SU-DHL-6 (cell line): ENCODE measurements at regions not wholly inside any gene's neighbourhood (a gene's known extent, or its start where the extent isn't known, plus 50 kb on each side); places are given as distances from the start of the nearest gene placed in this dataset.

Source experiments
- H2AFZ ChIP-seq: fragments of 200-600 bp; sonication (generic); 2 replicates; pipeline ENCODE4 v1.6.1; 2014; ENCODE audit warnings: low read depth, mild to moderate bottlenecking, moderate library complexity, mixed read lengths, antibody characterized with exemption, low read length; ENCODE audit not compliant: severe bottlenecking
- H3F3A ChIP-seq: fragments of 200-600 bp; shearing (Covaris generic); 2 replicates; pipeline ENCODE4 v1.6.0; 2016; ENCODE audit warnings: antibody characterized with exemption, mild to moderate bottlenecking; ENCODE audit not compliant: insufficient read depth
- H3K27ac ChIP-seq: fragments of 200-600 bp; sonication (generic); 2 replicates; pipeline ENCODE4 v1.5.1; 2016; ENCODE audit warnings: low read depth, mild to moderate bottlenecking, low read length, moderate library complexity, mixed read lengths
- H3K27me3 ChIP-seq: fragments of 200-600 bp; sonication (generic), shearing (Covaris generic); 2 replicates; pipeline ENCODE4 v1.6.0; 2014; ENCODE audit warnings: mild to moderate bottlenecking, low read length
- H3K36me3 ChIP-seq: fragments of 200-600 bp; sonication (generic); 2 replicates; pipeline ENCODE4 v1.6.1; 2014; ENCODE audit warnings: mild to moderate bottlenecking, low read length, mixed read lengths
- H3K4me2 ChIP-seq: fragments of 300-600, 200-600 bp; shearing (Covaris generic), sonication (generic); 2 replicates; pipeline ENCODE4 v1.6.0; 2014; ENCODE audit warnings: low read length, low read depth, mild to moderate bottlenecking; ENCODE audit not compliant: poor library complexity, severe bottlenecking
- H3K4me3 ChIP-seq: fragments of 200-600 bp; sonication (generic); 2 replicates; pipeline ENCODE4 v1.5.1; 2014; ENCODE audit warnings: antibody characterized with exemption, low read length, mild to moderate bottlenecking, mixed read lengths; ENCODE audit not compliant: insufficient read depth, poor library complexity, severe bottlenecking
- H3K79me2 ChIP-seq: fragments of 200-600 bp; sonication (generic); 2 replicates; pipeline ENCODE4 v1.6.1; 2014; ENCODE audit warnings: mild to moderate bottlenecking, low read length, moderate library complexity; ENCODE audit not compliant: insufficient read depth
- H3K9ac ChIP-seq: fragments of 200-600 bp; sonication (generic); 2 replicates; pipeline ENCODE4 v1.7.0; 2014; ENCODE audit warnings: mild to moderate bottlenecking, low read length
- H3K9me2 ChIP-seq: fragments of 200-600 bp; sonication (generic); replicated peaks from 2 replicates; pipeline ENCODE4 v1.6.1; 2014; ENCODE audit warnings: low read length; ENCODE audit not compliant: insufficient read depth
- H3K9me3 ChIP-seq: fragments of 200-600 bp; sonication (generic); 2 replicates; pipeline ENCODE4 v1.6.1; 2014; ENCODE audit warnings: low read length, mixed read lengths; ENCODE audit not compliant: insufficient read depth
- H4K20me1 ChIP-seq: fragments of 200-600 bp; sonication (generic); 2 replicates; pipeline ENCODE4 v1.6.1; 2014; ENCODE audit warnings: low read depth, mild to moderate bottlenecking, antibody characterized with exemption, low read length, moderate library complexity, mixed read lengths
- EZH2phosphoT487 ChIP-seq: fragments of 200-600 bp; sonication (generic), shearing (Covaris generic); conservative IDR thresholded peaks from 2 replicates; pipeline ENCODE4 v1.6.1; 2018; ENCODE audit warnings: mild to moderate bottlenecking, antibody characterized with exemption, low read length, moderate library complexity, mixed read lengths
- TF ChIP-seq, protein P1 (sequence below): fragments of 200-600 bp; sonication (generic); IDR thresholded peaks from one replicate; pipeline ENCODE4 v1.5.1; 2017; ENCODE audit warnings: antibody characterized with exemption, mild to moderate bottlenecking, low read length, moderate library complexity; ENCODE audit not compliant: insufficient read depth, poor library complexity, severe bottlenecking

DNA sequence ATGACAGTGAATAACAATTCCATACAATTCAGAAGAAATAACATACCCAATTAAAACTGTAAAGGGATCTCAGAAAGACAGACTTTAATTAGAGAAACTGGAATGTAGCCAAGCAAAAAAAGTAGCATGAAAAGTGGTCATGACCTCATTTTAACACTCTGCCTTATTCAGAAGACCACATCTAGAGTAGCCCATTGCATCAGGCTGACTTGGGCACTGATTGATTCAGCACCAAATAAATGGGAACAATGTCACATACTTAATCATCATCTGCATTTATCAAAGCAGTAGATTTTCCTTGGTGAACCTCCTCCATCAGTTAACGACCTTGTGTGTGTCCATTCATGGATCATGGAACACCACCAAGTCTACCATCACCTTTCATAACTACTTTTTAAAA, 992.1 kb downstream of the NR2F1-AS1 start:
- TF ChIP-seq, protein P1, sequence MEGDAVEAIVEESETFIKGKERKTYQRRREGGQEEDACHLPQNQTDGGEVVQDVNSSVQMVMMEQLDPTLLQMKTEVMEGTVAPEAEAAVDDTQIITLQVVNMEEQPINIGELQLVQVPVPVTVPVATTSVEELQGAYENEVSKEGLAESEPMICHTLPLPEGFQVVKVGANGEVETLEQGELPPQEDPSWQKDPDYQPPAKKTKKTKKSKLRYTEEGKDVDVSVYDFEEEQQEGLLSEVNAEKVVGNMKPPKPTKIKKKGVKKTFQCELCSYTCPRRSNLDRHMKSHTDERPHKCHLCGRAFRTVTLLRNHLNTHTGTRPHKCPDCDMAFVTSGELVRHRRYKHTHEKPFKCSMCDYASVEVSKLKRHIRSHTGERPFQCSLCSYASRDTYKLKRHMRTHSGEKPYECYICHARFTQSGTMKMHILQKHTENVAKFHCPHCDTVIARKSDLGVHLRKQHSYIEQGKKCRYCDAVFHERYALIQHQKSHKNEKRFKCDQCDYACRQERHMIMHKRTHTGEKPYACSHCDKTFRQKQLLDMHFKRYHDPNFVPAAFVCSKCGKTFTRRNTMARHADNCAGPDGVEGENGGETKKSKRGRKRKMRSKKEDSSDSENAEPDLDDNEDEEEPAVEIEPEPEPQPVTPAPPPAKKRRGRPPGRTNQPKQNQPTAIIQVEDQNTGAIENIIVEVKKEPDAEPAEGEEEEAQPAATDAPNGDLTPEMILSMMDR = no peak
- TF ChIP-seq EZH2phosphoT487 = no peak
- Histone ChIP-seq H4K20me1 (no peaks in the 10 kb centered on the region), H3K9me3 (no peaks in the 10 kb centered on the region), H3K4me2 (no peak overlapping the region), H3K9ac (no peak overlapping the region), H3K27me3 (no peaks in the 10 kb centered on the region), H2AFZ (no peak overlapping the region), H3K27ac (no peak overlapping the region), H3K36me3 (no peaks in the 10 kb centered on the region), H3F3A (no peaks in the 10 kb centered on the region), H3K79me2 (no peaks in the 10 kb centered on the region), H3K4me3 (no peak overlapping the region), H3K9me2 (no peaks in the 10 kb centered on the region)

DNA sequence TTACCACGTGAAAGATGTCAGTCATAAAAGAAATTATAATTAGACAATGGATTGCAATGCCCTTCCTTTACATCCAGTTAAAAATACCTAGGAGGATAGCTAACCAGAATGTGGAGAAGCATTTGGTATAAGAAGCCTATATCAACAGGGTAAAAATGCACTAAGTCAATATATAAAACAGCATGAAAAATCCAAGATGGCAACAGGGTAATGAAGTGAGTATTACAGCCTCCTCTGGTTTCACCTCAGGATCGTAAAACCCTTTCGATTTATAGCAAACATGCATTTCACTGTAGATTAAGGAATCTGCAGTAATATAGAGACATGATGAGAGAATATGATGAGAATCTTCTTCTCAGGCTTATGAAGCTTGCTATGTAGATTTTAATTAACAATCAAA, 999.3 kb downstream of the NR2F1-AS1 start:
- Histone ChIP-seq H2AFZ (no peak overlapping the region), H3K27ac (no peak overlapping the region), H3F3A (no peaks in the 10 kb centered on the region), H3K9me2 (no peaks in the 10 kb centered on the region), H3K36me3 (no peaks in the 10 kb centered on the region), H4K20me1 (no peaks in the 10 kb centered on the region), H3K9ac (no peak overlapping the region), H3K79me2 (no peaks in the 10 kb centered on the region), H3K9me3 (no peaks in the 10 kb centered on the region), H3K4me2 (no peak overlapping the region), H3K27me3 (no peaks in the 10 kb centered on the region), H3K4me3 (no peak overlapping the region)
- TF ChIP-seq, protein P1 = no peak
- no peak for TF ChIP-seq EZH2phosphoT487

DNA sequence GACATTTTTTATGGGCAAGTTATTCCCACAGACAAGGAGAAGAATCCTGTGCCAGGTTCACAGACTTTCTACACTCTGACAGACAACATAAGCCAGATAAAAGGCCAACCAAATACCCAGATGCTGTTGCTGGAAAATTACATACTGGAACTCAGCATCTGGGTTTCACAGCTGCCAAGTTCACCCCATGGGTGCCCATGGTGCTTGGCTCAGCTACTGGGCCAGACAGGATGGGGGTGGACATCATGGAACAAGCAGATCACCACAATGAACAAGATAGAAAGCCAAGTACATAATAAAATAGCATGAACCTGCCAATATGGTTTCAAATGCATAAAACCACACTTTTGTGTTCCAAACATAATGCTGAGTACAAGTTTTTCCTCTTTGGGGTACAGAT, 999.8 kb downstream of the NR2F1-AS1 start:
- Histone ChIP-seq H3K9me2 (no peaks in the 10 kb centered on the region), H3K27ac (no peak overlapping the region), H3K9ac (no peak overlapping the region), H3K4me2 (no peak overlapping the region), H4K20me1 (no peaks in the 10 kb centered on the region), H3K79me2 (no peaks in the 10 kb centered on the region), H3K36me3 (no peaks in the 10 kb centered on the region), H3K27me3 (no peaks in the 10 kb centered on the region), H3K9me3 (no peaks in the 10 kb centered on the region), H3F3A (no peaks in the 10 kb centered on the region), H2AFZ (no peak overlapping the region), H3K4me3 (no peak overlapping the region)
- TF ChIP-seq, protein P1 = no peak
- TF ChIP-seq EZH2phosphoT487 = no peak

DNA sequence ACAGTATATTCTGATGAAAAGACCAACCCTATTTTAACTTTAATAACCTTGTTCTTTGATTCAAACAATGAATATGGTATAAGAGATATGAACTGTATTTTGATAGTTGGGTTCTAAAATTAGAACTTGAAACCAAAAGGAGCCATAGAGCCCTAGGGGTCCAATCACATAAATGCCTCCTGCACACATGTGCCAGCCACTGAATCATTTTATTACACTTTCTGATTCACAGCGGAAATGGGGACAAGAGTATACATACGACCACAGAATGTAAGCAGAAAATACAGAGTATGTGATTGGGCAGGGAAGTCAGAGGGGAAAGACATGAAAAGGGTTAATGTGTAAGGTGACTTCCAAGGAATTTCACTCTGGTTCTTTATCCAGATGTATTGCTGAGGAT, 1000.2 kb downstream of the NR2F1-AS1 start:
- Histone ChIP-seq H3K79me2 (no peaks in the 10 kb centered on the region), H3K27ac (no peak overlapping the region), H3K9me3 (no peaks in the 10 kb centered on the region), H3K27me3 (no peaks in the 10 kb centered on the region), H3K9me2 (no peaks in the 10 kb centered on the region), H3K4me2 (no peak overlapping the region), H4K20me1 (no peaks in the 10 kb centered on the region), H2AFZ (no peak overlapping the region), H3K36me3 (no peaks in the 10 kb centered on the region), H3F3A (no peaks in the 10 kb centered on the region), H3K9ac (no peak overlapping the region), H3K4me3 (no peak overlapping the region)
- TF ChIP-seq, protein P1 = no peak
- no peak for TF ChIP-seq EZH2phosphoT487
